Transverse colon (tissue), 4 donors: ENCODE measurements at regions not wholly inside any gene's neighbourhood (a gene's known extent, or its start where the extent isn't known, plus 50 kb on each side); places are given as distances from the start of the nearest gene placed in this dataset.

Experiments
- DNase-seq: peaks from one replicate; pipeline ENCODE4 v3.0.0-alpha.2; 2019
- H3K27ac ChIP-seq, 4 donors: fragments of 200-600 bp; sonication (generic); 2 replicates each; pipeline ENCODE4 v1.5.1; 2016 to 2018; ENCODE audit warnings: inconsistent platforms in 4 of 4
- H3K27me3 ChIP-seq: fragments of 200-600 bp; sonication (generic); 2 replicates; pipeline ENCODE4 v1.5.1; 2017; ENCODE audit warnings: inconsistent platforms
- H3K36me3 ChIP-seq, 4 donors: fragments of 200-600 bp; sonication (generic); 2 replicates each; pipeline ENCODE4 v1.5.1; 2017 to 2019; ENCODE audit warnings: inconsistent platforms in 4 of 4
- H3K4me1 ChIP-seq, 4 donors: fragments of 200-600 bp; sonication (generic); 2 replicates each; pipeline ENCODE4 v1.5.1; 2017 to 2020; ENCODE audit warnings: inconsistent platforms in 4 of 4
- H3K4me3 ChIP-seq, 4 donors: fragments of 200-600 bp; sonication (generic); 1 replicate in 1 of 4; 2 replicates in 3 of 4; pipeline versions ENCODE4 v1.5.1 to v1.6.1; 2017 to 2019; ENCODE audit warnings: inconsistent platforms in 4 of 4
- H3K9me3 ChIP-seq, 2 donors: fragments of 200-600 bp; sonication (generic); 2 replicates each; pipeline ENCODE4 v1.5.1; 2017 to 2019; ENCODE audit warnings: inconsistent platforms in 2 of 2
- EP300 ChIP-seq: sonication (generic); formaldehyde crosslinking; IDR thresholded peaks from one replicate; pipeline ENCODE4 v1.6.1; 2017; ENCODE audit warnings: antibody characterized with exemption, low read depth
- POLR2A ChIP-seq: fragments of 450-650 bp; IDR thresholded peaks from one replicate; pipeline ENCODE4 v1.6.1; 2016; ENCODE audit warnings: antibody characterized with exemption, mild to moderate bottlenecking, moderate library complexity
- POLR2AphosphoS5 ChIP-seq, 3 donors: sonication (generic); formaldehyde crosslinking; IDR thresholded peaks; one replicate each; pipeline ENCODE4 v1.6.1; 2016; ENCODE audit warnings: antibody characterized with exemption in 3 of 3
- WGBS, 2 donors: methylation state at CpG; one replicate each; pipeline ENCODE4 v1.1.5; 2018; ENCODE audit warnings: low coverage in 1 of 2; 5-methylcytosine and 5-hydroxymethylcytosine counted together
- in situ Hi-C, 4 donors: fragments of 200-750 bp; cut with MboI; loops; one replicate each; pipeline versions ENCODE4 v1.15.0 to v1.15.1; 2017; ENCODE audit warnings: low sequenced_read_pairs in 3 of 4, low pct_ligation_motif_present in 1 of 4, low pct_unique_long_range_greater_than_20kb in 1 of 4
- intact Hi-C: fragments of 100-400 bp; cut with DNase I; formaldehyde crosslinking; loops from one replicate; pipeline ENCODE4 v1.15.1; 2023; ENCODE audit warnings: low total_unique reads
- TF ChIP-seq, protein P1 (sequence below), 5 experiments: fragments of 200-600 bp in 3 of 5; fragments of 450-650 bp in 2 of 5; sonication (generic) in 3 of 5; IDR thresholded peaks; 1 replicate in 2 of 5; 2 replicates in 3 of 5; pipeline ENCODE4 v1.5.1; 2016 to 2017; ENCODE audit warnings: antibody characterized with exemption in 5 of 5, inconsistent platforms in 3 of 5, mild to moderate bottlenecking in 2 of 5, moderate library complexity in 1 of 5

GRCh38 chr13:28588296-28588695, 70.6 kb upstream of the POMP start:
- Histone ChIP-seq H3K36me3 (no peaks in the 10 kb centered on the region), H3K4me1 (no peaks in the 10 kb centered on the region), H3K27ac (no peak overlapping the region), H3K4me3 (no peak overlapping the region), H3K27me3 (no peaks in the 10 kb centered on the region), H3K9me3 (no peaks in the 10 kb centered on the region)
- no peak for DNase-seq
- intact Hi-C loops: no loop called here
- in situ Hi-C loops: no loop called here
- 67 to 85% methylated on average over 5 of the region's 5 CpGs for WGBS, 2 donors
- no peak for TF ChIP-seq POLR2A
- TF ChIP-seq EP300: no peak
- TF ChIP-seq POLR2AphosphoS5 (IDR thresholded peaks at IDR 0.05): no peak
- TF ChIP-seq, protein P1, sequence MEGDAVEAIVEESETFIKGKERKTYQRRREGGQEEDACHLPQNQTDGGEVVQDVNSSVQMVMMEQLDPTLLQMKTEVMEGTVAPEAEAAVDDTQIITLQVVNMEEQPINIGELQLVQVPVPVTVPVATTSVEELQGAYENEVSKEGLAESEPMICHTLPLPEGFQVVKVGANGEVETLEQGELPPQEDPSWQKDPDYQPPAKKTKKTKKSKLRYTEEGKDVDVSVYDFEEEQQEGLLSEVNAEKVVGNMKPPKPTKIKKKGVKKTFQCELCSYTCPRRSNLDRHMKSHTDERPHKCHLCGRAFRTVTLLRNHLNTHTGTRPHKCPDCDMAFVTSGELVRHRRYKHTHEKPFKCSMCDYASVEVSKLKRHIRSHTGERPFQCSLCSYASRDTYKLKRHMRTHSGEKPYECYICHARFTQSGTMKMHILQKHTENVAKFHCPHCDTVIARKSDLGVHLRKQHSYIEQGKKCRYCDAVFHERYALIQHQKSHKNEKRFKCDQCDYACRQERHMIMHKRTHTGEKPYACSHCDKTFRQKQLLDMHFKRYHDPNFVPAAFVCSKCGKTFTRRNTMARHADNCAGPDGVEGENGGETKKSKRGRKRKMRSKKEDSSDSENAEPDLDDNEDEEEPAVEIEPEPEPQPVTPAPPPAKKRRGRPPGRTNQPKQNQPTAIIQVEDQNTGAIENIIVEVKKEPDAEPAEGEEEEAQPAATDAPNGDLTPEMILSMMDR (IDR thresholded peaks at IDR 0.05): no peak

DNA sequence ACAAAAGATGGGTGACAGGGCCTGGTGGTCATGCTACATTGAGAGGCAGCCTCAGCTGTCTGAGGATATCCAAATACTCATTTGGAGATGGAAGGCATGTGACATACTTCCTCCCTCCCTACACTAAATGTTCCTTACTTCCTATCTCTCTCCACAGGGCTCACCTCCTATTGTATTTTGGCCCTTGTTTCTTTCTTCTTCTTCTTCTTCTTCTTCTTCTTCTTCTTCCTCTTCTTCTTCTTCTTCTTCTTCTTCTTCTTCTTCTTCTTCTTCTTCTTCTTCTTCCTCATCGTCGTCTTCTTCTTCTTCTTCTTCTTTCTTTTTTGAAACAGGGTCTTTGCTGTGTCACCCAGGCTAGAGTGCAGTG, 71.8 kb upstream of the POMP start:
- in situ Hi-C loops (no loop called here), intact Hi-C loops (no loop called here)
- Histone ChIP-seq H3K36me3 (no peaks in the 10 kb centered on the region), H3K9me3 (no peaks in the 10 kb centered on the region), H3K4me1 (no peaks in the 10 kb centered on the region), H3K27ac (no peak overlapping the region), H3K4me3 (no peak overlapping the region), H3K27me3 (no peaks in the 10 kb centered on the region)
- TF ChIP-seq EP300 (no peak), POLR2AphosphoS5 (IDR thresholded peaks at IDR 0.05) (no peak), POLR2A (no peak)
- TF ChIP-seq, protein P1 (IDR thresholded peaks at IDR 0.05): no peak
- 86% methylated on average over 1 of the region's 2 CpGs; no CpG with 5 or more reads in 1 of the 2 donors for WGBS, 2 donors
- no peak for DNase-seq

- H3K36me3 ChIP-seq: no peaks in the 10 kb centered on the region
- DNase-seq: no peak
- no peak overlapping the region for H3K27ac ChIP-seq
- intact Hi-C loops: no loop called here
- no peaks in the 10 kb centered on the region for H3K4me1 ChIP-seq
- H3K27me3 ChIP-seq: no peaks in the 10 kb centered on the region
- H3K9me3 ChIP-seq: no peaks in the 10 kb centered on the region
- in situ Hi-C loops: no loop called here
- no peak overlapping the region for H3K4me3 ChIP-seq
- TF ChIP-seq POLR2A (no peak), POLR2AphosphoS5 (IDR thresholded peaks at IDR 0.05) (no peak), EP300 (no peak)
- TF ChIP-seq, protein P1 (IDR thresholded peaks at IDR 0.05): no peak
- 70 to 76% methylated on average over 5 to 6 of the region's 6 CpGs for WGBS, 2 donors
Measured at GRCh38 chr13:28586439-28587173, 72.3 kb upstream of the POMP start.

DNA sequence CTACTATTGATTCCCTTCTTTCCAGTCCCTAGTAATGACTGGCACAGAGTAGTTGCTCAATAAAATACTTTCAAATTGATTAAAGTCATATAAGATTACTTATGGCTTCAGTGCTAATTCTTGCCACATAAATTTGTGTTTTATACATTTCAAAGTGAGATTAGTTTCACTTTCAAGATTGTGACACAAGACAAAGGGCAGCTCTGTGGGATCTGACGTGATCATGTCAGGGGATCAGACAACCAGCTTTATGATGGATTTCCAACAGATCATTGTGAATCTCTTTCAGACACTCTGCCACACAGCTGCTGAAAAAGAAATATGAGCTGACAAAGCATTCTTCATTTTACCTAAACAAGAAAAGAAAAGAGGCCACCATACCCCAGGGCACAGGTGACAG, 73.4 kb upstream of the POMP start:
- H3K4me3 ChIP-seq: no peak overlapping the region
- intact Hi-C loops (no loop called here), in situ Hi-C loops (no loop called here)
- TF ChIP-seq POLR2A: no peak
- no peak for TF ChIP-seq POLR2AphosphoS5 (IDR thresholded peaks at IDR 0.05)
- TF ChIP-seq, protein P1 (IDR thresholded peaks at IDR 0.05): no peak
- no peak for TF ChIP-seq EP300
- H3K9me3 ChIP-seq: no peaks in the 10 kb centered on the region
- WGBS, 2 donors: 50 to 59% methylated on average over 1 of the region's 1 CpG
- H3K36me3 ChIP-seq: no peaks in the 10 kb centered on the region
- H3K27ac ChIP-seq: no peak overlapping the region
- no peaks in the 10 kb centered on the region for H3K27me3 ChIP-seq
- no peaks in the 10 kb centered on the region for H3K4me1 ChIP-seq
- no peak for DNase-seq
